SK-N-SH treated with all-trans-retinoic acid at 6 μM for 48 hours (cell line): ENCODE measurements at regions not wholly inside any gene's neighbourhood (a gene's known extent, or its start where the extent isn't known, plus 50 kb on each side); places are given as distances from the start of the nearest gene placed in this dataset.
"Not testable (repeated sequence)": the region's sequence is repeated elsewhere in the genome, so short reads cannot be mapped to it uniquely, and the experiment has no call there.

Experiments used
- ATAC-seq: fragments of 200-7000 bp; cut with Tn5 transposase; 3 replicates; pipeline ENCODE4 v1.9.1; 2020; ENCODE audit warnings: mild to moderate bottlenecking, moderate library complexity
- ARNTL ChIP-seq: fragments of 450-650 bp; formaldehyde crosslinking; IDR thresholded peaks from 2 replicates; pipeline ENCODE4 v1.5.0; 2020; ENCODE audit warnings: low read depth, mild to moderate bottlenecking, moderate library complexity, borderline replicate concordance
- BACH2 ChIP-seq: fragments of 250-450 bp; sonication (Bioruptor Pico); IDR thresholded peaks from 2 replicates; pipeline ENCODE4 v1.9.0; 2021; ENCODE audit warnings: mild to moderate bottlenecking, borderline replicate concordance
- CREB5 ChIP-seq: fragments of 250-450 bp; sonication (Bioruptor Pico); IDR thresholded peaks from 2 replicates; pipeline ENCODE4 v1.5.1; 2020; ENCODE audit warnings: low read depth, mild to moderate bottlenecking, moderate library complexity
- CSDC2 ChIP-seq: fragments of 250-450 bp; sonication (Bioruptor Pico); IDR thresholded peaks from 2 replicates; pipeline ENCODE4 v1.5.0; 2020; ENCODE audit warnings: mild to moderate bottlenecking, moderate library complexity
- CSRNP3 ChIP-seq: fragments of 250-450 bp; sonication (Bioruptor Pico); IDR thresholded peaks from 2 replicates; pipeline ENCODE4 v1.5.1; 2021; ENCODE audit warnings: mild to moderate bottlenecking, moderate library complexity
- ESRRG ChIP-seq: fragments of 250-450 bp; sonication (Bioruptor Pico); IDR thresholded peaks from 2 replicates; pipeline ENCODE4 v1.6.1; 2021; ENCODE audit warnings: mild to moderate bottlenecking
- GLIS3 ChIP-seq: fragments of 250-450 bp; sonication (Bioruptor Pico); IDR thresholded peaks from 2 replicates; pipeline ENCODE4 v1.5.0; 2020; ENCODE audit warnings: mild to moderate bottlenecking, moderate library complexity
- ISL1 ChIP-seq: fragments of 250-450 bp; sonication (Bioruptor Pico); IDR thresholded peaks from 2 replicates; pipeline ENCODE4 v2.1.2; 2022; ENCODE audit warnings: mild to moderate bottlenecking, moderate library complexity
- OSR1 ChIP-seq: fragments of 250-450 bp; sonication (Bioruptor Pico); IDR thresholded peaks from 2 replicates; pipeline ENCODE4 v1.8.0; 2022; ENCODE audit warnings: moderate library complexity, mild to moderate bottlenecking, inconsistent platforms
- PATZ1 ChIP-seq: fragments of 250-450 bp; sonication (Bioruptor Pico); IDR thresholded peaks from 2 replicates; pipeline ENCODE4 v1.8.0; 2020; ENCODE audit warnings: mild to moderate bottlenecking, moderate library complexity, borderline replicate concordance
- POU6F1 ChIP-seq: fragments of 250-450 bp; sonication (Bioruptor Pico); IDR thresholded peaks from 2 replicates; pipeline ENCODE4 v1.8.0; 2021; ENCODE audit warnings: low read depth, mild to moderate bottlenecking, moderate library complexity, borderline replicate concordance
- PPARA ChIP-seq: fragments of 250-450 bp; sonication (Bioruptor Pico); IDR thresholded peaks from 2 replicates; pipeline ENCODE4 v1.5.0; 2020; ENCODE audit warnings: mild to moderate bottlenecking, borderline replicate concordance
- RARB ChIP-seq: fragments of 250-450 bp; sonication (Bioruptor Pico); IDR thresholded peaks from 2 replicates; pipeline ENCODE4 v1.8.0; 2021; ENCODE audit warnings: mild to moderate bottlenecking, moderate library complexity
- SNAI2 ChIP-seq: fragments of 250-450 bp; sonication (Bioruptor Pico); IDR thresholded peaks from 2 replicates; pipeline ENCODE4 v1.5.0; 2020; ENCODE audit warnings: mild to moderate bottlenecking, moderate library complexity
- TCF4 ChIP-seq: fragments of 250-450 bp; sonication (Bioruptor Pico); IDR thresholded peaks from 2 replicates; pipeline ENCODE4 v1.8.0; 2021; ENCODE audit warnings: mild to moderate bottlenecking, moderate library complexity, borderline replicate concordance
- TOX ChIP-seq: fragments of 250-450 bp; sonication (Bioruptor Pico); IDR thresholded peaks from 2 replicates; pipeline ENCODE4 v1.8.0; 2021; ENCODE audit warnings: mild to moderate bottlenecking, moderate library complexity, borderline replicate concordance
- ZC3H10 ChIP-seq: fragments of 250-450 bp; sonication (Bioruptor Pico); IDR thresholded peaks from 2 replicates; pipeline ENCODE4 v1.5.1; 2021; ENCODE audit warnings: mild to moderate bottlenecking, moderate library complexity
- ZFP3 ChIP-seq: fragments of 250-450 bp; sonication (Bioruptor Pico); IDR thresholded peaks from 2 replicates; pipeline ENCODE4 v1.5.0; 2020; ENCODE audit warnings: mild to moderate bottlenecking, moderate library complexity
- ZFP30 ChIP-seq: fragments of 450-650 bp; formaldehyde crosslinking; IDR thresholded peaks from 2 replicates; pipeline ENCODE4 v1.5.0; 2022; ENCODE audit warnings: mild to moderate bottlenecking, moderate library complexity
- ZNF565 ChIP-seq: fragments of 450-650 bp; formaldehyde crosslinking; conservative IDR thresholded peaks from 2 replicates; pipeline ENCODE4 v1.5.0; 2020; ENCODE audit warnings: low read depth, mild to moderate bottlenecking, moderate library complexity
- ZNF70 ChIP-seq: fragments of 450-650 bp; formaldehyde crosslinking; IDR thresholded peaks from 2 replicates; pipeline ENCODE4 v1.5.0; 2020; ENCODE audit warnings: mild to moderate bottlenecking, moderate library complexity
- ZNF8 ChIP-seq: fragments of 450-650 bp; formaldehyde crosslinking; IDR thresholded peaks from 2 replicates; pipeline ENCODE4 v1.5.0; 2020; ENCODE audit warnings: mild to moderate bottlenecking, moderate library complexity

GRCh38 chr20:22729180-22729579, 144.8 kb upstream of the FOXA2 start:
- no peak for TF ChIP-seq TOX
- TF ChIP-seq BACH2 (CRISPR knock-in tag): no peak
- no peak for TF ChIP-seq RARB (CRISPR knock-in tag)
- no peak for TF ChIP-seq ZNF70 (CRISPR knock-in tag)
- no peak for TF ChIP-seq SNAI2
- no peak for TF ChIP-seq POU6F1 (CRISPR knock-in tag)
- TF ChIP-seq OSR1 (CRISPR knock-in tag): no peak
- TF ChIP-seq ARNTL (CRISPR knock-in tag): no peak
- no peak for TF ChIP-seq PATZ1
- no peak for TF ChIP-seq ESRRG (CRISPR knock-in tag)
- TF ChIP-seq ZFP30: no peak
- no peak for TF ChIP-seq GLIS3 (CRISPR knock-in tag)
- TF ChIP-seq PPARA: no peak
- no peak for ATAC-seq

GRCh38 chr20:22729616-22730236, 145.4 kb upstream of the FOXA2 start:
- TF ChIP-seq ZC3H10 (no peak), ZNF565 (no peak)
- no peak for ATAC-seq

- TF ChIP-seq GLIS3 (CRISPR knock-in tag) (no peak), OSR1 (CRISPR knock-in tag) (no peak), SNAI2 (no peak), CREB5 (no peak), ZNF8 (no peak), ISL1 (no peak), TCF4 (CRISPR knock-in tag) (no peak), PATZ1 (no peak), ZFP3 (CRISPR knock-in tag) (no peak), CSDC2 (CRISPR knock-in tag) (no peak), ESRRG (CRISPR knock-in tag) (no peak), PPARA (no peak), ZC3H10 (no peak), ZNF565 (no peak), CSRNP3 (no peak), TOX (no peak), POU6F1 (CRISPR knock-in tag) (no peak), ZFP30 (no peak), ARNTL (CRISPR knock-in tag) (no peak), BACH2 (CRISPR knock-in tag) (no peak)
- no peak for ATAC-seq
Observed at GRCh38 chr20:22732751-22733150, 148.4 kb upstream of the FOXA2 start.

GRCh38 chr20:22734946-22735647, 150.7 kb upstream of the FOXA2 start:
- not testable (repeated sequence) for ATAC-seq
